IPS-20b (cell line): ENCODE measurements at regions not wholly inside any gene's neighbourhood (a gene's known extent, or its start where the extent isn't known, plus 50 kb on each side); places are given as distances from the start of the nearest gene placed in this dataset.
"Not testable (repeated sequence)": the region's sequence is repeated elsewhere in the genome, so short reads cannot be mapped to it uniquely, and the experiment has no call there.

Source experiments
- H3K27ac ChIP-seq: one replicate; pipeline ENCODE4 v1.5.1; 2013; ENCODE audit warnings: low read length
- H3K27me3 ChIP-seq: 2 replicates; pipeline ENCODE4 v1.6.1; 2013; ENCODE audit warnings: mild to moderate bottlenecking, low read length, inconsistent platforms; ENCODE audit not compliant: insufficient read depth
- H3K36me3 ChIP-seq: 2 replicates; pipeline ENCODE4 v1.6.1; 2013; ENCODE audit warnings: low read depth, mild to moderate bottlenecking, inconsistent platforms, low read length, moderate library complexity; ENCODE audit not compliant: insufficient read depth
- H3K4me1 ChIP-seq: 2 replicates; pipeline ENCODE4 v1.6.1; 2013; ENCODE audit warnings: mild to moderate bottlenecking, control low read depth, inconsistent platforms, low read length, moderate library complexity; ENCODE audit not compliant: insufficient read depth
- H3K4me3 ChIP-seq: 2 replicates; pipeline ENCODE4 v1.5.1; 2013; ENCODE audit warnings: mild to moderate bottlenecking, low read length, inconsistent platforms
- H3K9ac ChIP-seq: 2 replicates; pipeline ENCODE4 v1.6.1; 2013; ENCODE audit warnings: low read depth, mild to moderate bottlenecking, inconsistent platforms, low read length, moderate library complexity
- H3K9me3 ChIP-seq: 2 replicates; pipeline ENCODE4 v1.6.1; 2013; ENCODE audit warnings: mild to moderate bottlenecking, low read depth, low read length, inconsistent platforms; ENCODE audit not compliant: insufficient read depth

- H3K9ac ChIP-seq, result no peak overlapping the region
- no peak overlapping the region for H3K4me3 ChIP-seq
- H3K9me3 ChIP-seq, result peaks cover 1% of the 10 kb centered on the region
- no peaks in the 10 kb centered on the region for H3K36me3 ChIP-seq
- no peak overlapping the region for H3K27ac ChIP-seq
- H3K4me1 ChIP-seq, result no peaks in the 10 kb centered on the region
- no peaks in the 10 kb centered on the region for H3K27me3 ChIP-seq
These were observed 556.5 kb downstream of the INSC start for GRCh38 chr11:15671216-15671615.

DNA sequence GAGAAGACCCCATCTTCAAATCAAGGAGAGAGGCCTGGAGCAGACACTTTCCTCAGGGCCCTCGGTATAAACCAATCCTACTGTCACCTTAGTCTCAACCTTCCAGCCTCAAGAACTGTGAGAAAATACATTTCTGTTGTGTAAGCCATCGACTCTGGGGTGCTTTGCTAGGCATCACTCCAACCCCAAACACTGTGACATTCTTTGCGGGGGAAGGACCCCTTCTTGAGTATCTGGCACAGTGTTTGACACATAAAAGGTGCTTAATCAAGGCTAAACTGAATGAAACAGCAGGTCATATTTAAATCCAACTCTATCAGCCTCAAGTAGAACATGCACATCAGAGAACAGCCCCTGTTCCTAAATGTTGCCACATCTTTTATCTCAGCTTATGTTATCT lies 558.1 kb downstream of the INSC start:
- Histone ChIP-seq H3K9me3 (peaks cover 17% of the 10 kb centered on the region), H3K4me1 (no peaks in the 10 kb centered on the region)

DNA sequence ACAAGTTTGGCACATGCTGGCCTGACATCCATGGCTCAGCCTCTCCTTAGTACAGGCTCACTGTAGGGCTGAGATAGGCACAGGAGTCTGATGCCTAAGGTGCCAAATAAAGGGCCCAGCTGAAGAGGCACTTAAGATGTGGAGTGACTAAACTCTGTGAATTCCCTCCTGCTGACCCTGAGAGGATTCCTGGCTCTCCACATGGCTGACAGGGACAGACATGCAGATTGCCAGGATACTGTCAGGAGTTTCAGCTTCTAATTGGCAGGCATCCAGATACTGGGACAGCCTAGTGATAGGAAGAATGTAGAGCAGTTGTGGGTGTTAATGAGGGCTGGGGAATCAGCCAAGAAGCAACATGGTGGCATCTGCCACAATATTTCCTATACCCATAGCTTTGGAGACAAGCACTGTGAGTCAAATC lies 558.7 kb downstream of the INSC start:
- no peak overlapping the region for H3K4me3 ChIP-seq
- H3K9me3 ChIP-seq, result peaks cover 19% of the 10 kb centered on the region
- H3K9ac ChIP-seq, result no peak overlapping the region
- no peaks in the 10 kb centered on the region for H3K36me3 ChIP-seq
- no peaks in the 10 kb centered on the region for H3K27me3 ChIP-seq
- no peaks in the 10 kb centered on the region for H3K4me1 ChIP-seq
- H3K27ac ChIP-seq, result no peak overlapping the region

More for the DNA sequence above, 558.1 kb downstream of the INSC start:
- Histone ChIP-seq H3K4me3 (no peak overlapping the region), H3K9ac (no peak overlapping the region), H3K36me3 (no peaks in the 10 kb centered on the region), H3K27me3 (no peaks in the 10 kb centered on the region), H3K27ac (no peak overlapping the region)

DNA sequence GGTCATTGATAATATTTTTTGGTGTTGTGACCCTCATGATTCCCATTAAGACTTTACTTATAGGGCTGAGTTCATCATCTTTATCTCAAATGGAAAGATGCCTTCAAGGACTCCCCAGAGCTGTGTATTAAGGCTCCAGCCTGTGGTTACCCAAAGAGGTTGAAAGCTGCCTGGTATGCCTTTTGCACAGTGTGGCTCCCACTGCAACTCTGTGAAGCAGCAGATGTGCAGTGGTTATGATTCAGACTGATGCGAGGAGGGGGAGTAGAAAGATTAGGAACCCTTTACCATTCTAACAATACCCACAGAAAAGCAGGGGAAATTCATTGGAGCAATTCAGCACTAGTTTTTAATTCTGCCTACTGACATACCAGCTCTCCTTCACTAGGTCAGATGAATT lies 560.0 kb downstream of the INSC start:
- H3K4me3 ChIP-seq, result no peak overlapping the region
- no peaks in the 10 kb centered on the region for H3K36me3 ChIP-seq
- H3K27ac ChIP-seq, result no peak overlapping the region
- H3K27me3 ChIP-seq, result no peaks in the 10 kb centered on the region
- no peaks in the 10 kb centered on the region for H3K4me1 ChIP-seq
- peaks cover 19% of the 10 kb centered on the region for H3K9me3 ChIP-seq
- no peak overlapping the region for H3K9ac ChIP-seq

GRCh38 chr11:15675683-15676082 lies 561.0 kb downstream of the INSC start:
- no peaks in the 10 kb centered on the region for H3K4me1 ChIP-seq
- no peaks in the 10 kb centered on the region for H3K27me3 ChIP-seq
- no peaks in the 10 kb centered on the region for H3K36me3 ChIP-seq
- peaks cover 19% of the 10 kb centered on the region for H3K9me3 ChIP-seq
- no peak overlapping the region for H3K27ac ChIP-seq
- no peak overlapping the region for H3K4me3 ChIP-seq
- H3K9ac ChIP-seq, result no peak overlapping the region

DNA sequence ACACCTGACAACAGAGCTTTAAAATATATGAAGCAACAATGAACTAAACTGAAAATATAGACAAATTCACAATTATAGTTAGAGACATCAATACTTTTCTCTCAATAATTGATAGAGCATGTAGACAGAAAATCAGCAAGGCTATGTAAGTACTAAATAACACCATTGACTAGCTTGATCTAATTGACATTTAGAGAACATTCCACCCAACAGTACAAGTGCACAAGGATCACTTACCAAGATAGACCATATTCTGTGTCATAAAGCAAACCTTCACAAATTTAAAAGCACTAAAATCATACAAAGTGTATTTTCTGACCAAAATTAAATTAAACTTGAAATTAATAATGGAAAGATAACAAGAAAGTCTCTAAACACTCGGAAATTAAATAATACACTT lies 562.5 kb downstream of the INSC start:
- H3K36me3 ChIP-seq, result no peaks in the 10 kb centered on the region
- H3K9me3 ChIP-seq, result peaks cover 19% of the 10 kb centered on the region
- no peaks in the 10 kb centered on the region for H3K4me1 ChIP-seq
- no peak overlapping the region for H3K27ac ChIP-seq
- H3K27me3 ChIP-seq, result no peaks in the 10 kb centered on the region
- no peak overlapping the region for H3K9ac ChIP-seq
- no peak overlapping the region for H3K4me3 ChIP-seq

GRCh38 chr11:15683528-15683927 lies 568.8 kb downstream of the INSC start:
- Histone ChIP-seq H3K4me1 (no peaks in the 10 kb centered on the region), H3K27me3 (no peaks in the 10 kb centered on the region), H3K9me3 (no peaks in the 10 kb centered on the region), H3K9ac (no peak overlapping the region), H3K36me3 (no peaks in the 10 kb centered on the region), H3K27ac (no peak overlapping the region), H3K4me3 (no peak overlapping the region)

- Histone ChIP-seq H3K4me1 (no peaks in the 10 kb centered on the region), H3K36me3 (no peaks in the 10 kb centered on the region), H3K9me3 (no peaks in the 10 kb centered on the region), H3K4me3 (no peak overlapping the region), H3K27me3 (no peaks in the 10 kb centered on the region), H3K27ac (no peak overlapping the region), H3K9ac (no peak overlapping the region)
These were observed 570.6 kb downstream of the INSC start for GRCh38 chr11:15685306-15685705.

DNA sequence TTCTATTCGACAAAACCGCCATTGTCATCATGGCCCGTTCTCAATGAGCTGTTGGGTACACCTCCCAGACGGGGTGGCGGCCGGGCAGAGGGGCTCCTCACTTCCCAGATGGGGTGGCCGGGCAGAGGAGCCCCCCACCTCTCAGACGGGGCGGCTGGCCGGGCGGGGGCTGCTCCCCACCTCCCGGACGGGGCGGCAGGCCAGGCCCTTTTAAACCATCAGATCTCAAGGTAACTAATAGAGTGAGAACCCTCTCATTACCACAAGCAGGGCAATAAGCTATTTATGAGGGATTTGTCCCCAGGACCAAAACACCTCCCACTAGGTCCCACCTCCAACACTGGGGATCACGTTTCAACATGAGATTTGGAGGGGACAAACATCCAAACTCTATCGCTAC lies 571.5 kb downstream of the INSC start:
- H3K9me3 ChIP-seq, result not testable (repeated sequence)

DNA sequence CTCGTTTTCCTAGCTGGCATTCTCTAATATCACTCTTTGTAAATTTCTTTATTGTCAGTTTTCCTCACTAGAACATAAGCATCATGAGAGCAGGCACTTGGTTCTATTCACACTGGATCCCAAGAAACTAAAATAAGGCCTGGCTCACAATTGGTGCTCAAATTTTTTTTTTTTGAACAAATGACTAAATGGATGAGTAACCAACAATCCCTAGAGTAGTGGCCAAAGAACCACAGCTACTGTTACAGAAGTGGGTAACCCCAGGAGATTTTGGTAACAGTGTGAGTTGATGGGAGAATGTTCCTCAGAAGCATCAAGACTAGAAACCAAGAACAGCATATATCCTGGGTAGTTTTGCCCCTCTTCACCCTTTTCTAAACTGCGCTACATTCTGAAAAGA lies 572.6 kb downstream of the INSC start:
- no peak overlapping the region for H3K9ac ChIP-seq
- H3K4me1 ChIP-seq, result no peaks in the 10 kb centered on the region
- H3K36me3 ChIP-seq, result no peaks in the 10 kb centered on the region

More for the DNA sequence above, 571.5 kb downstream of the INSC start:
- H3K27me3 ChIP-seq, H3K4me3 ChIP-seq, H3K27ac ChIP-seq, H3K9ac ChIP-seq, H3K36me3 ChIP-seq, H3K4me1 ChIP-seq: not testable (repeated sequence)

GRCh38 chr11:15688351-15688792 lies 573.6 kb downstream of the INSC start:
- H3K4me1 ChIP-seq, result no peaks in the 10 kb centered on the region
- no peak overlapping the region for H3K4me3 ChIP-seq
- no peak overlapping the region for H3K9ac ChIP-seq
- H3K27ac ChIP-seq, result no peak overlapping the region
- no peaks in the 10 kb centered on the region for H3K27me3 ChIP-seq
- H3K9me3 ChIP-seq, result peaks cover 5% of the 10 kb centered on the region; the same call in 1 of the 2 replicates
- H3K36me3 ChIP-seq, result no peaks in the 10 kb centered on the region

More for the DNA sequence above, 572.6 kb downstream of the INSC start:
- no peak overlapping the region for H3K27ac ChIP-seq
- no peak overlapping the region for H3K4me3 ChIP-seq
- peaks cover 5% of the 10 kb centered on the region; the same call in 1 of the 2 replicates for H3K9me3 ChIP-seq
- H3K27me3 ChIP-seq, result no peaks in the 10 kb centered on the region

DNA sequence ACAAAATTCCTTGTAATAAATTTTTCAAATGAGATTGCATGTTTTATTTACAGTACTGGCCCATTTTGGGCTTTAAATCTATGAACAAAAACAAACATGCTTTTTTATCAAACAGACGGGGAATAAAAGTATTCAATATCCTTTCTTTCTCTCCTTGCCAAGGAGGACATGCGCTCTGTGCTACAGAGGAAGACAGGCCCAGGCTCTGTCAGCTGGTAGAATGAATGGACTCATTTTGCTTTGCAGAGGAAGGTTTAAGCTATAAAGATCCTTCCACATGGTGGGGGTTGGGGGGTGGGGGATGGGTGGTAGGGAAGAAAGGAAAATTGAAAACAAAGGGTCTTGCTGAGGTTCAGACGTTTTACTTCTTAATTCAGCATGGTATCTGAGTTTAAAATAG lies 575.6 kb downstream of the INSC start:
- Histone ChIP-seq H3K4me3 (no peak overlapping the region), H3K9me3 (peaks cover 5% of the 10 kb centered on the region; the same call in 1 of the 2 replicates), H3K9ac (no peak overlapping the region), H3K27ac (no peak overlapping the region), H3K27me3 (no peaks in the 10 kb centered on the region), H3K36me3 (no peaks in the 10 kb centered on the region), H3K4me1 (no peaks in the 10 kb centered on the region)
